CD1c-positive myeloid dendritic cell (primary cell): ENCODE measurements at regions not wholly inside any gene's neighbourhood (a gene's known extent, or its start where the extent isn't known, plus 50 kb on each side); places are given as distances from the start of the nearest gene placed in this dataset.

ENCODE experiments used
- DNase-seq: peaks from one replicate; pipeline ENCODE4 v3.0.0-alpha.2; 2016; ENCODE audit errors: extremely low spot score

DNA sequence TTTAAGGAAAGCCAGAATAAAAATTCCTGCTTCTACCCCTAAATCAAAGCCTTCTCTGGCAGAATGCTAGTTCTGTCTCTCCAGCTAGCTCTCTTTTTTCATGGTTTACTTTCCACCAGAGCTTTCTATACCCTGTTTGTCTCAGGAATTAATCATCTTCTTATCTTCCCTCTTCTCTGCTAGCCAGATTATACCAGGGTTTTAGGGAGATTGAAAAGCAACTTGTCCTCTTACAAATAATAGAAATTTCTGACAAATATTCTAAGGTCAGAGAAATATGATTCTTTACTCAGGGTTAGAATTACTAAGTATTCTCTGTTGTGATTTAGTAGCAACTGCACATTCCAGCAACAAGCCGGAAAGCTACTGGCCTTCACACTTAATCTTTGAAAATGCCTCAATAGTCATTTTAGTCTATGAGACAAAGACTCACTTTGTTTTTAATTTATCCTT lies 166.4 kb downstream of the TANC2 start:
- no peak for DNase-seq

DNA sequence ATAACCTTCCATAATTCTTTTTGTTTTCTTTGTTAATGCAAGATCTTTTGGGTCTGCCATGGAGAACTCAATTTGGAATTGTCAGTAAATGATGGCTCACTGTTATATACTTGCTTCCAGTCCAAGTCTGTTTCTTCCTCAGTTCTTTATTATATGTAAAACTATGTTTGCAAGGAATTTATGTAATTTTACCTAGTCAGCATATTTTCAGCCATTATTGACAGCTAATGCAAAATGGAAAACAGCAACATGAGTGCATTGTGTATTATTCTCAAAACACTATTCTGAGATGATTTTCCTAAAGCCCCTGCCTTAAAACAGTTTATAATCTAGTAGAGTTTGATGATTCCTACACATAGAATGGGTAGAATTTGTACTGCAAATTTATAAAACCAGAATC lies 167.5 kb downstream of the TANC2 start:
- no peak for DNase-seq

DNA sequence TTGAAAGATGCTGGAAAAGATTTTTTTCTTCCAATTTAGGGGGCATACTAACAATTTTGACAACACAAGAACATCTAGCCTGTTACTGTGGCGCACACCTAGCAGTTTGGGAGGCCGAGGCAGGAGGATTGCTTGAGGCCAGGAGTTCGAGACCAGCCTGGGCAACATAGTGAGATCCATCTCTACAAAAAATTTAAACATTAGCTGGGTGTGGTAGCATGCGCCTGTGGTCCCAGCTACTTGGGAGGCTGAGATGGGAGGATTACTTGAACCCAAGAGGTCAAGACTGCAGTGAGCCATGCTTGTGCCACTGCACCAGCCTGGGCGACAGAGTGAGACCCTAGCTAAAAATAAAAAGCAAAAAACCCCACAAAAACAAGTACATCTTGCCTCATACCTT lies 168.8 kb downstream of the TANC2 start:
- DNase-seq: no peak

DNA sequence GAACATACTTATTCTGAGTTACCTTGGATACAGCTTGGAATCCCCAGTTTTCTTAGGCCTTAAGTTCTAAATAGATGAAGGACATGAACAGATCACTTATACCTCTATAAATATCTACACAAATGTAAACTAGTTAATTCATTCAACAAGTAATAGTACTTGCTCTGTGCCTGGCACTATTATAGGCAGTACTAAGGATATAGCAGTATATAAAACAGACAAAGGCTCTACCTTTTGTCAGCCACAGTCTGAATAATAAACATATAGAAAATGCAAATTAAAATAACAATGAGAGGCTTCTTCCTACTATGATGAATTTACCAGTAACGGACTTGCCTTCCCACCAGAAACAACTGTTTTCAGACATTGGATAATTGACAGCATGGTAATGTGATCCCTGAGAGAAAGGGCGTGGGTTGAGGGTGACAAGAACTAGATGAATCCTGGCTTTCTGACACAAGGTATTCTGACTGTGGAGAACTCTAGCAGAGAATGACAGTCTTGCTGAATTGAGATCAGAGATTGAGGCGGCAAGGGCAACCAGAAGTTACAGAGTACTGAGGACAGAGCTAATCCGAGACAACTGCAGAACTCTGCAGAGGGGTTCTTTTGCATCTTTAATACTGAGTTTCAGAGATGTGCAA lies 170.5 kb downstream of the TANC2 start:
- DNase-seq: no peak

DNA sequence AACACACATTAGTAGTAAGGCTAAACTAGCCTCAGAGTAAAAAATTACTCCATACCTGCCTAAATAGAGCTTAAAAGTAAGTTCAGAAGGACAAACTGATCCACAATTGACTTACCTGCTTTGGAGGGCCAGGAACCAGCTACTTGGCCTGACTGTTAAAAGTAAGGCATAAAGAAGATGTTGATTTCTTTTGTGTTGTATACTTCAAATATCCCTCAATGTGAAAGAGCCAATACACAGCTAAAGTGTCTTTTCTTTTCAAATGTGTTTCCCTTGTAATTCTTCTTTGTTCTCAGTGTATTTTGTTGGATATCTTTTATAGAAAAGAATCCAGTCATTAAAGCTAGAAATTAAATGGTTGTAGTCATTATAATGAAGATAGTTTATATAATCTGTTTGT lies 171.1 kb downstream of the TANC2 start:
- DNase-seq: no peak

DNA sequence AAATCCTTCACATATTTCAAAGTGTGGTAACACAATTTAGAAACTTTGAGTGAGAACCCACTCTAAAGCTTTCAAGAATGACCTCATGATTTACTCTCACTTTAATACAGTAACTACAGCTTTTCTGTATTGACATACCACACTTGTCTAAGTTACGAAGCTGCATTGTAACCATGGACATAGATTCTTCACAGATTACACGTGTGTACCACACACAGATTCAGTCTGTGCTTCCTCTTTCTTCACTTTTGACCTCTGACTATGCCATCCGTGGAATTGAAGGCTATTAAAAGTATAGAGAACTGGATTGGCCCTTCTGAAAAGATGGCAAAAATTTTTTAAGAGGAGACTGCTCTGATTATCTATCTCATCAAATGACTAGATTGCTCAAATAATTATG lies 172.7 kb downstream of the TANC2 start:
- peak; percentile 20 for DNase-seq

DNA sequence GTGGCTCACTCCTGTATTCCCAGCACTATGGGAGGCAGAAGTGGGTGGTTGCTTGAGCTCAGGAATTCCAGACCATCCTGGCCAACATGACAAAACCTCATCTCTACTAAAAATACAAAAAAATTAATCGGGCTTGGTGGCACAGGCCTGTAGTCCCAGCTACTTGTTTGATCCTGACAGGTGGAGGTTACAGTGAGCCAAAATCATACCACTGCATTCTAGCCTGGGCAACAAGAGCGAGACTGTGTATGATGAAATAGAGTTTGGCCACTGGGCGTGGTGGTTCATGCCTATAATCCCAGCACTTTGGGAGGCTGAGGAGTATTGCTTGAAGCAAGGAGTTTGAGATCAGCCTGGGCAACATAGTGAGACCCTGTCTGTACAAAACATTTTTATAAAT lies 173.3 kb downstream of the TANC2 start:
- DNase-seq: no peak

DNA sequence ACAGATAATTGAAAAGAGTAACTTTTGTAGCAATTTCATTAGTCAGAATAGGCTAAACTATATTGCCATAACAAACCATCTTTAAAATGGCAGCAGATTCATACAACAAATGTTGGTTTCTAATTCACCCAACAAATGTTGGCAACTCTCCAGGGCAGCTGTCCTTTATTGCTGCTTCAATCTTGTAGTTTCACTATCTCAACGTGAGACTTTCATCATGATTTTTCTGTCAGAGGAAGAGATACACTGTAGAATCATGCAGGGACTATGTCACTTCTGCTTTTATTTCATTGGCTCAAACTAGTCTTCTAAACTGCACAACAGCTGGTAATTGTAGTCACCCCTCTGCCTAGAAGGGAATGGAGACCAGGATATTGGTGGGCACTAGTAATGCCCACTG lies 174.2 kb downstream of the TANC2 start:
- DNase-seq: peak; percentile 80

DNA sequence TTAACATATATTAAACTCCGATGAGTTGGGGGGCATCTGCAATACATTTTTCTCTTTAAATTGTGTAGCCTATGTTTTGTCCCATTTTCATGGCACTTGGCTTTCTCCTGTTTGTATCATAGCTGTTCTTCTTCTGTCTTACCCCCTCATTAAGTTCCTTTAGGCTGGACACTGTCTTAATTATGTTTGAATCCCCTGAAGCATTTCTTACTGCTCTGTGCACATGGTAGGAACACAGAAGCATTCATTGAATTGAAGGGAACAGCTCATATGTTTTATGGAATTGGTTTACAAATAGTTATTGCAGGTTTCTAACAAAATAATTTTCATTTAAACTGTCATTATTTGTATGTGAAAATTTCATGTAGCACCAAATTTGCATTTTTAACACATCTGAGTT lies 176.8 kb downstream of the TANC2 start:
- DNase-seq: no peak

DNA sequence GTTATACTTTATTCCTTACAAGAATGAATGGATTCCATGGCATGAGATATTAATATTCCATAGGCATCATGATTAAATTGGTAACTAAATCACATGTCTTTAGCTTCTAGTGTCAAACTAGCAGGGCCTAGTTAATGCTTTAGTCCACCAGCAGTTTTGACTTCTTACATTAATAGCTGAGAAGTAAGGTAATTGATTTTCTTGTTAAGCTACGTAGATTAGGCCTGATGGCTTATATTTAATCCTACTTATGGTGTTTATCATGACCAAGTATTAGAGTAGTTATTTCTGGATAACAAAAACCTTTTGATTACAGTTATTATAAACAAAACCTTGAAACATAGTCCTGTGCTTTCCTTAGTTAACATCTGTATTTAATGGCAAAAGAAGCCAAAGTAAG lies 184.5 kb downstream of the TANC2 start:
- DNase-seq: no peak

DNA sequence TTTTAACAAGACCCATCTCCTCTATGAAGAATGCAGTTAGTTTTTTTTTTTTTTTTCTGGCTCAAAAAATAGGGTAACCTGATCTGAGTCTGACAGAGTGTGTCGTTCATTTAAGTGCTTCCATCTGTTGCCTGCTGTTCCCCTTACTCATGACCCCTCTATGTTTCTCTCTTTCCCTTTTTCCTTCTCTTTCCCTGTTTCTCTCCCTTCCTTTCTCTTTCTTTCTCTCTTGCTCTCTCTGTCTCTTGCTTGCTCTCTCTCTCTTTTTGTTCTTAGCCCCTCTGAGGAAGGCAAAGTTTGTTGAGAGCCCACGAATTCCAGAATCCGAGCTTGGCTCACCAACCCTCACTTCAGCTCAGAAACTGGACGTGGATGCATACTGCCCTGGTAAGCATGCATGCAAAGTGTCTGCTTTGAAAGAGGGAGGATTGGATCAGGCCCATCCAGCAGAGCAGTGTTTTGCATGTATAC lies 185.0 kb downstream of the TANC2 start:
- DNase-seq: no peak

DNA sequence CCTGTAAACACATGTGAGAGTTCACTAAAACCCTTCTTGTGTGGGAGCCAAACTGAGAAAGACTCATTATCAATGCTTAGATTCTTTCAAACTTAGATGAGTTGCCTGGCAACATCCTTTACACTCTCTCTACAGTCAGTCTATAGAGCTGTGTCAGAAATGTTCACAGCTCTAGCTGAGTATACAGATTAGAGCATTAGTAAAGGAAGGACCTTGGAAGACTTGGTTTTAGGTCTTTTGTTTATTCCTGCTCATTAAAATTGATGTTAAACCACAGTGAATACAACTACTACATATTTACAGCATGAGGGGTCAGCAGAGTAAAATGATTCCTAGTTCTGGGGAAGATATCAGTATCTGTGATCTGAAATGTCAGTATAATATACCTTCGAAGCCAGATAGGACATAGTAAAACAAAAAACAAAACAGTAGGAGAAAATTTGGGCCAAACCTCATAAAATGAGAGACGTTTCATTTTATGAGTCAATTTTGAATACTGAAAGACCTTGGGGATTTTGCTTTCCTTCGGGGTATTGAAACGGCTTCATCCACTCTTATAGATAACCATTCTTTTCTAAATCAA lies 186.0 kb downstream of the TANC2 start:
- DNase-seq: no peak

DNA sequence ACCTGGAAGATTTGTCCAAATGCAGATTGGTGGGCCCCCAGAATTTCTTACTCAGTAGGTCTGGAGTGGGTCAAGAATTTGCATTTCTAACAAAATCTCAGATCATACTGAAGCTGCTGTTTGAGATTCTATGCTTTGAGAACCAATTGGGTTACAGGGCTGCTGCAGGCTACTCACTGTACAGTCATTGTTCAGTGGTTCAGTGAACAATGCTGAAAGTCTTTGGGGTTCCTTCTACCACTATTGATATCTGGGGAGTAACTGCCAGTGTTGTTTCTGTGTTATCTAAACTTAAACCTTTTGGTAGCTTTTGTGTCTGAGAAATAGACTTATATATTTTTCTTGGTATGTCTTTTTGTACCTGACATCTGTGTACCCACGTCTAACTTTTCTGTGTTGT lies 187.5 kb downstream of the TANC2 start:
- DNase-seq: no peak

DNA sequence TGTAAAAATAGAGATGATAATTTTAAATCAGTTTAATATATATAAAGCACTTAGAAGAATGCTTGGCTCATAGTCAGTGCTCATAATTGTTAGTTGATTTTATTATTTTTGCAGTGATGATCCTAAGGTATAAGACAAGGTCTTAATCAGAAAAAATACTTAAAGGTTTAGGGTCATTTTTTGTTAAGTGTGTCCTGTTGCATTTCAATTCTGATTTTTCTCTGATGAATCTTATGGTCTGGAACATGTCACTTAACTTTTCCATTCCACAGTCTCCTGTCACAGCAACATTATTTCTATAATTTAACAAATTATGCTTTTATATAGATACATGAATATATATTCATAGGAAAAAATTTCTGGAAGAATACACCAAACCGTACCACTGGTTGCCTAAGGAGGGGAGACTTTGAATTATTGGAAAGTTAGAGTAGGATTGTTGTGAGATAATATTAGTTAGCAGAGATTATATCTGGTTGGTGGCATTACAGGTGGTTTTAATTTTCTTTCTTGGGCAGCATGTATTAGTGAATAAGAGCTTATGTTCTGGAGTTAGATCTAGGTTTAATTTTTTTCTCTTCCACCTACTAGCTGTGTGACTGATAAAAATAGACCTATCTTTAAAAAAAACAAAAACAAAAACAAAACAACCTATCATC lies 188.7 kb downstream of the TANC2 start:
- no peak for DNase-seq

DNA sequence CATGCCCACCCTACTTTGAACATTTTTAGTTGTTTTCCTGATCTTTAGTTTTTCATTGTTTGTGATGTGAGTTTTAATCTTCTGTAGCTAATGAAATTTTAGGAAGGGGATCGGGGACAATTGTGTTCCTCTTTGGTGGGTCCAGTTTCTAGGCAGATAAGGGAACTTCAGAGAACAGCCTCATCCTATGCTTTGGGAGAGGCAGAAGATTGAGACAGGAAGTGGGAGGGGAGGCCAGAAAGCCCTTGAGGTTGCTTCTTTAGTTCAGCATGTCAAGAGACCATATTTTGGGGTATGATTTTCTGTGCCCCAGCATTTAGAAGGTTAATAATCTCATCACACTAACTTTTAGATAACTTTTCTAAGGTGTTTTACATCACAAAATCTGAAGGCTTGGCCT lies 191.0 kb downstream of the TANC2 start:
- peak; percentile 13 for DNase-seq

DNA sequence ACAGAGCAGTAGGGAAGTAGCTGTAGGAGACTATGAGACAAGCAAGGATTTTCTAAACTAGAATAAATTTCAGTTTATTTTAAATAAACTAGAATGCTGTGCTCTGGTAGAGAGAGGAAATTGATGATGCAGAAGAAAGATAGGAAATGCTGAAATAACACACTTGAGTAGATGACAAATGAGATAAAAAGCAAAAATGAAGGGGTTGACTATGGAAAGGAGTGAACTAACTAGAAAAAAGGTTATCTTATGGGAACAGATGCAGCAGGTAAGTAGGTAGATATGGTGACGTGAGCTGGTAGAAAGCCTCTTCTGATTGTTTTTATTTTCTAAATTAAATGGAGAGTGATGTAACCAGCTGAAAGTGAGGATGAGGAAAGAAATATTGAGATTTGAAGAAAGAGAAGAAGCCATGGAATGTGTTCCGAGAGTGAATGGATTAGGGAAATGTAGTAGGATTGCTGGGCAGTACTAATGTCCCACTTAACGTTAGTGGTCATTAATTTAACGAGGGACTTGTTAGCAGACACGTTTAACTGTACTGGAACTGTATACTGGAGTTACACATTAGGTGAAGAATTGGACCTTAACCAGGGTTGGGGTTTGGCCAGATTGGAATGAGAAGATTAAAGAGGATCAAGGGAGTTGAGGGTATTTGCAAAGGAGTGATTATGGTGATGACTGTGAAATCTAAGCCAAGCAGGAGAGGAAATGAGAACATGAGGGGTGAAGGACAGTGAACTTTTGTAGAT lies 196.5 kb downstream of the TANC2 start:
- no peak for DNase-seq

DNA sequence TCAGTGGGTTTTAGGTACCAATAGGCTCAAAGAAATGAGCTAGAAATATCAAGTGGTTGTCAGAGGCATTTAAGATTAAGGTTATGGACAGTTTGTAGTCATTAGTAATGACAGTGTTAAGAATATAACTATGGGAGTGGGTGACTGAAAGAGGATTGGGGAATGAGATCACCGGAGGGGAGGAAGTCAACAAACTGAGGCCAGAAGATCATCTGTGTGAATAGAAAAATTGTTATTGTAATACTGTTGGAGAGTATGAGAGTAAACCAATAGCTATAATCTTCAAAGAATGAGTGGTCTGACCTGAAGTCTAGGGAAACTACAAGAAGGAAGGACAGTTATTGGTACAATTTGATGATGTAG lies 197.1 kb downstream of the TANC2 start:
- no peak for DNase-seq

DNA sequence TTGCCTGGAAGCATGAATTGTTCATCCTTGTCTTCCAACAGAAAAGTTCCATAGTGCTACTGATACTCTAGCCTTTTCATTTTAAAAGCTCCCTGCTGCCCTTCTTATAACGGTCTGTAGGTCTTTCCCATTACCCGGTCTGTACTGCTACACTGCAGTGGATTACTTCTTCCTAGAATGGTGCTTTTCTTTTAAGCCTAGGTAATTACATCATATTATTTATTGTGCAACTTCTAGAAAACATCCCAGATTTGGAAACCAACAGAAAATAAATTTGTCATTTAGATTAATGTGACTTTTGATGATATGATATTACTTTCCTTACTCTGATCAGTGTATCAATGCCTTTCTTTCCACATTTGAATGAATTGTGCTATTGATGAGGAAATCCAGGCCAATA lies 199.4 kb downstream of the TANC2 start:
- no peak for DNase-seq

DNA sequence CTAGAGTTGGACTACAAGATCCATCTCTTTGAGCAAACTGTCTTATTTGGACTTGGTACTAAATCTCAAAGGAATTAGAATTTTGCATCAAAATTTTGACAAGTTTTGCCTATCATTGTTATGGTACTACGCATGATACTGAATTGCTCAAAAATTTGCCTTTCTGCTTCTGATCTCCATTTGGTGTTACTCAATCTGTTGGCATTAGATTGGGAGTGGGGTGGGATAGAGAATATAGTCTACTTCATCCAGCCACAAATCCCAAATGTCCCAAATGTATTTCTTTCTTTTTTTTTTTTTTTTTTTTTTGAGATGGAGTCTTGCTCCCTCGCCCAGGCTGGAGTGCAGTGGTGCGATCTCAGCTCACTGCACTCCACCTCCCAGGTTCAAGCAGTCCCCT lies 204.8 kb downstream of the TANC2 start:
- no peak for DNase-seq

DNA sequence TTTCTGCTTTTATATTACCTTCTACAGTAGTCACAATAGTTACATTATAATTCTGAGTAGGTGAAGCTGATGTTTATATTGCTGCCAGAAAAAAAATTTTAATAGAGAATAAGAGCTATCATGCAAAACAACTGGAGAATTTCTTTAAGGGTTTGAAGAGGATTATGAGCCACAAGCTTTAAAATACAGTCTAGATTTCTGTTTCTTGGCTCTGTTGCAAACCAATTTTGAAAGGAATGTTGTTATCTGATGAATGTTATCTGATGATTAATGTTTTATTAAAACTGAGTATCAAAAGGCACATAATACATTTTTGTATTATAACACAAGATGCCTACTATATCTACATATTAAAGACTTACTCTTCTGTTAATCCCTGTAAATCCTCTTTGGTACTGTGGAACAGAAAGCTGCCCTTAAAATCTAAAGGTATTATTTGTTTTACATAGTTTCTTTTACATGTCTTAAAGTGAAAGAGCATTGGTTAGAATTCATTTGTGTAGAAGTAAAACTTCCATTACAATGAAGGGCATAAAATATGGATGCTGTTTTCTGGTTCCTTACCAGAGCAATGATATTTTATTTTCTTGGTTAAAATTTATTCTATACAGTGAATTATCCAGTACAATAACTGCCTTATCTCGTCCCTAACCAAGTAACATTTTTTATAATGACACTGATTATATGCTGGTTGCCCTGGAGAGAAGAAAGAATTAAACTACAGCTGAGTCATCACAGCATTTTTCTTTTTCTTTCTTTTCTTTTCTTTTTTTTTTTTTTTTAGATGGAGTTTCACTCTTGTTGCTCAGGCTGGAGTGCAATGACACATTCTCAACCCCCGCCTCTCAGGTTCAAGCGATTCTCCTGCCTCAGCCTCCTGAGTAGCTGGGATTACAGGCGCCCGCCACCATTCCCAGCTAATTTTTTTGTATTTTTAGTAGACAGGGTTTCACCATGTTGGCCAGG lies 205.7 kb downstream of the TANC2 start:
- no peak for DNase-seq

DNA sequence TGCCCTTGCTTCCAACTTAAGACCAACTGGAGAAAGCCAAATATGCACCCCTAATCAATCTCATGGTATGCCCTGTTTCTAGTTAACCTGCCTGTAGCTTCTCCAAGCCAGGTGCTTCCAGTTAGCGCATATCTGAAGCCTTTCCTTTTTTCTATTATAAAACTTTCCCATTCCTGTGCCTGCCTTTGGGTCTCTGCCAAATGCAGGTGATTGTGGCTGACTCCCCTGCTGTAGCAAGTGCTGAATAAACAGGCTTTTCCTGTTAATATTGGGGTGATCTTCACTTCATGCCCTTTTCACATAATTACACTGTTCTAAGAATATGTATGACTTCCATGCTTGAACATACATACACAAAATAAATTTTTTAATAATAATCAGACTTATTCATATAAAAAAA lies 207.4 kb downstream of the TANC2 start:
- DNase-seq: no peak

DNA sequence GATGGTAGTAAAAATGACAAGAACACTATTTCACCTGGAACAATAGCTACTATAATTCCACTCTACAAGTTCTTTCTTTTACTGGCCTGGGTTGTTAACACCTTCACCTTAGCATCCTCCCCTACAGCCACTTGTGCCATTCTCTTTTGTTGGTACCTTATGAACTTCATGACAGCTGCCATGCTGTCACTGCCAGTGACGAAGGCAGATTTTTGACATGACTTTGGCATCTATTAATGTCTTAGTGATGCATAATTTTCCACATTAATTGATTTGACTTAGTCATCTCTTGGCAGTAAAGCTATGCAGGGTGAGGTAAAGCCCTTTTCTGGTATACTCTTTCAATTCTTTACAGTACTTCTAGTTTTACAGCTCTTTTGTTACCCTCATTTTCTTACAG lies 207.9 kb downstream of the TANC2 start:
- DNase-seq: no peak
